GM21529 (cell line): ENCODE measurements at regions not wholly inside any gene's neighbourhood (a gene's known extent, or its start where the extent isn't known, plus 50 kb on each side); places are given as distances from the start of the nearest gene placed in this dataset.

Experiments
- ATAC-seq: cut with Tn5 transposase; IDR thresholded peaks from one replicate; pipeline ENCODE4 v1.9.1; 2021; ENCODE audit not compliant: unreplicated experiment

GRCh38 chr2:128564131-128564530, 245.5 kb upstream of the HS6ST1 start:
- ATAC-seq: no peak

- ATAC-seq: no peak
Measured at GRCh38 chr2:128564551-128564950, 245.9 kb upstream of the HS6ST1 start.

- no peak for ATAC-seq
Measured at GRCh38 chr2:128565441-128565840, 246.8 kb upstream of the HS6ST1 start.

GRCh38 chr2:128566671-128567070, 248.0 kb upstream of the HS6ST1 start:
- ATAC-seq: no peak

GRCh38 chr2:128568106-128568505, 249.4 kb upstream of the HS6ST1 start:
- no peak for ATAC-seq

GRCh38 chr2:128573116-128573515, 254.4 kb upstream of the HS6ST1 start:
- no peak for ATAC-seq

- no peak for ATAC-seq
Measured at GRCh38 chr2:128573531-128573930, 254.9 kb upstream of the HS6ST1 start.

- no peak for ATAC-seq
Measured at GRCh38 chr2:128577141-128577930, 258.7 kb upstream of the HS6ST1 start.

GRCh38 chr2:128578406-128579390, 260.0 kb upstream of the HS6ST1 start:
- ATAC-seq: no peak

GRCh38 chr2:128579825-128580224, 261.2 kb upstream of the HS6ST1 start:
- ATAC-seq: no peak

GRCh38 chr2:128580988-128581848, 262.6 kb upstream of the HS6ST1 start:
- no peak for ATAC-seq

- ATAC-seq: no peak
Measured at GRCh38 chr2:128581849-128582244, 263.2 kb upstream of the HS6ST1 start.

- ATAC-seq: no peak
Measured at GRCh38 chr2:128584296-128584890, 265.7 kb upstream of the HS6ST1 start.

- ATAC-seq: no peak
Measured at GRCh38 chr2:128585706-128586105, 267.0 kb upstream of the HS6ST1 start.

- ATAC-seq: no peak
Measured at GRCh38 chr2:128589681-128590080, 271.0 kb upstream of the HS6ST1 start.

- no peak for ATAC-seq
Measured at GRCh38 chr2:128590309-128591021, 271.8 kb upstream of the HS6ST1 start.

GRCh38 chr2:128591022-128591860, 272.6 kb upstream of the HS6ST1 start:
- no peak for ATAC-seq

- no peak for ATAC-seq
Measured at GRCh38 chr2:128591861-128592822, 273.5 kb upstream of the HS6ST1 start.
